Heart left ventricle (tissue), 16 donors: ENCODE measurements at regions not wholly inside any gene's neighbourhood (a gene's known extent, or its start where the extent isn't known, plus 50 kb on each side); places are given as distances from the start of the nearest gene placed in this dataset.

ENCODE experiments used
- ATAC-seq, 4 donors: fragments of 200-7000 bp; cut with Tn5 transposase; one replicate each; pipeline ENCODE4 v1.9.1; 2020 to 2022; ENCODE audit warnings: moderate library complexity in 4 of 4, mild to moderate bottlenecking in 3 of 4, moderate number of reproducible peaks in 1 of 4
- DNase-seq, 5 donors: peaks; one replicate each; pipeline ENCODE4 v3.0.0-alpha.2; 2020
- H3K27ac ChIP-seq, 12 donors: fragments of 200-600 bp; sonication (generic) in 4 of 12; one replicate each; pipeline versions ENCODE4 v1.5.0 to v1.8.0; 2016 to 2022; ENCODE audit warnings: mild to moderate bottlenecking in 2 of 12
- H3K27me3 ChIP-seq, 9 donors: fragments of 200-600 bp; sonication (generic) in 2 of 9; one replicate each; pipeline versions ENCODE4 v1.5.1 to v1.8.0; 2016 to 2022; ENCODE audit warnings: mild to moderate bottlenecking in 3 of 9
- H3K36me3 ChIP-seq, 9 donors: fragments of 200-600 bp; sonication (generic) in 2 of 9; one replicate each; pipeline versions ENCODE4 v1.5.0 to v1.8.0; 2018 to 2022; ENCODE audit warnings: mild to moderate bottlenecking in 2 of 9
- H3K4me1 ChIP-seq, 12 donors: fragments of 200-600 bp; sonication (generic) in 4 of 12; one replicate each; pipeline versions ENCODE4 v1.5.0 to v1.8.0; 2016 to 2022; ENCODE audit warnings: mild to moderate bottlenecking in 3 of 12
- H3K4me3 ChIP-seq, 12 donors: fragments of 200-600 bp; sonication (generic) in 4 of 12; one replicate each; pipeline versions ENCODE4 v1.5.0 to v1.8.0; 2017 to 2022; ENCODE audit warnings: mild to moderate bottlenecking in 9 of 12, moderate library complexity in 4 of 12
- H3K9me3 ChIP-seq, 12 donors: fragments of 200-600 bp; sonication (generic) in 4 of 12; one replicate each; pipeline versions ENCODE4 v1.5.0 to v1.8.0; 2016 to 2022; ENCODE audit warnings: mild to moderate bottlenecking in 1 of 12
- POLR2A ChIP-seq, 2 donors: fragments of 450-650 bp; IDR thresholded peaks; one replicate each; pipeline ENCODE4 v1.6.1; 2017; ENCODE audit warnings: antibody characterized with exemption in 2 of 2, mild to moderate bottlenecking in 2 of 2, moderate library complexity in 2 of 2
- WGBS, 4 donors: extraction: QIAGEN DNeasy Blood & Tissue Kit in 2 of 4; methylation state at CpG; one replicate each; pipeline versions ENCODE4 v1.1.5 to v1.1.7; 2013 to 2018; 5-methylcytosine and 5-hydroxymethylcytosine counted together
- intact Hi-C, 10 donors: fragments of 100-400 bp; cut with DNase I; formaldehyde crosslinking; loops; one replicate each; pipeline versions ENCODE4 v1.11.1 to v1.14.2; 2022
- TF ChIP-seq, protein P1 (sequence below), 12 donors: fragments of 200-600 bp; sonication (generic) in 4 of 12; IDR thresholded peaks; one replicate each; pipeline versions ENCODE4 v1.5.0 to v1.8.0; 2018 to 2022; ENCODE audit warnings: antibody characterized with exemption in 12 of 12, mild to moderate bottlenecking in 5 of 12
- donor health status: ischemic (EF 13 %, LVEDD 7.1; RV severe dilation, severe dysfunction).
- donor health status: healthy with polysubstance abuse.
- donor health status: DM: no; HTN: yes; CAD: no.
- donor health status: DM: no; HTN: no; CAD: no.
- donor health status: ischemic (EF 25% LVEDD 6.9; RV normal size, moderate dysfunction).
- donor health status: ischemic (EF 25% LVEDD 5.7; RV mildly dilated, moderate dysfunction).
- donor health status: healthy.
- donor health status: DM: yes; HTN: yes; CAD: no.
- donor health status: ischemic (EF 35%, LVEDD 5.7; RV mildly dilated, moderate dysfunction).
- donor health status: nonischemic (EF 11% LVEDD 7.7; RV severe dilation, severe dysfunction).
- donor health status: DM: yes; HTN: yes; CAD: no.
- donor health status: PGD.
- donor health status: ischemic (EF 29% LVEDD 5.4; RV normal size, mild dysfunction).
- donor health status: nonischemic (EF 23%, LVEDD 6.1; RV moderate dilation, normal function).

DNA sequence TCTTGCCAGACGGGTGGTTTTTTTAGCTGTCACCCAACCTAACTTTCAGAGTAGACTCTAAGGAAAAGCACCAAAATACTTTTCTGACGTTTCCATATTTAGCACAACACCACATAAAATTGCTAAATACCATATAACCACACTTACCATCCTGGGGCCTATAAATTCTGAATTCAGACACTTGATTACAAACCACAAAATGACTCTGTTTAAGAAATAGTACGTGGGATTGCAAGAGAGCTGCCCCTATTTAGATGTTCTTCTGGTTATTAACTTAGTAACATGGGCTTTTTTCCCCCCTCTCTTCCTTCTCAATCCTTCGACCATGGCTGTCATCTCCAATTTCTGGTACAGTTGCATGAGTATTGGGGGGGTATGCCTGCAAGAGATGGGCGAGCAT, 287.7 kb downstream of the BMP4 start:
- no peak overlapping the region for H3K4me3 ChIP-seq
- TF ChIP-seq, protein P1, sequence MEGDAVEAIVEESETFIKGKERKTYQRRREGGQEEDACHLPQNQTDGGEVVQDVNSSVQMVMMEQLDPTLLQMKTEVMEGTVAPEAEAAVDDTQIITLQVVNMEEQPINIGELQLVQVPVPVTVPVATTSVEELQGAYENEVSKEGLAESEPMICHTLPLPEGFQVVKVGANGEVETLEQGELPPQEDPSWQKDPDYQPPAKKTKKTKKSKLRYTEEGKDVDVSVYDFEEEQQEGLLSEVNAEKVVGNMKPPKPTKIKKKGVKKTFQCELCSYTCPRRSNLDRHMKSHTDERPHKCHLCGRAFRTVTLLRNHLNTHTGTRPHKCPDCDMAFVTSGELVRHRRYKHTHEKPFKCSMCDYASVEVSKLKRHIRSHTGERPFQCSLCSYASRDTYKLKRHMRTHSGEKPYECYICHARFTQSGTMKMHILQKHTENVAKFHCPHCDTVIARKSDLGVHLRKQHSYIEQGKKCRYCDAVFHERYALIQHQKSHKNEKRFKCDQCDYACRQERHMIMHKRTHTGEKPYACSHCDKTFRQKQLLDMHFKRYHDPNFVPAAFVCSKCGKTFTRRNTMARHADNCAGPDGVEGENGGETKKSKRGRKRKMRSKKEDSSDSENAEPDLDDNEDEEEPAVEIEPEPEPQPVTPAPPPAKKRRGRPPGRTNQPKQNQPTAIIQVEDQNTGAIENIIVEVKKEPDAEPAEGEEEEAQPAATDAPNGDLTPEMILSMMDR (IDR thresholded peaks at IDR 0.05) = no peak
- TF ChIP-seq POLR2A (IDR thresholded peaks at IDR 0.05) = no peak
- ATAC-seq (no peak), DNase-seq (no peak)
- H3K27me3 ChIP-seq = no peaks in the 10 kb centered on the region
- WGBS, 4 donors = 65 to 77% (median 72%) methylated on average over 5 of the region's 5 CpGs
- H3K27ac ChIP-seq = no peak overlapping the region
- H3K9me3 ChIP-seq = no peaks in the 10 kb centered on the region
- H3K36me3 ChIP-seq = no peaks in the 10 kb centered on the region
- intact Hi-C loops = no loop called here
- peaks cover 0 to 2% (median 0%) of the 10 kb centered on the region in 12 donors for H3K4me1 ChIP-seq

DNA sequence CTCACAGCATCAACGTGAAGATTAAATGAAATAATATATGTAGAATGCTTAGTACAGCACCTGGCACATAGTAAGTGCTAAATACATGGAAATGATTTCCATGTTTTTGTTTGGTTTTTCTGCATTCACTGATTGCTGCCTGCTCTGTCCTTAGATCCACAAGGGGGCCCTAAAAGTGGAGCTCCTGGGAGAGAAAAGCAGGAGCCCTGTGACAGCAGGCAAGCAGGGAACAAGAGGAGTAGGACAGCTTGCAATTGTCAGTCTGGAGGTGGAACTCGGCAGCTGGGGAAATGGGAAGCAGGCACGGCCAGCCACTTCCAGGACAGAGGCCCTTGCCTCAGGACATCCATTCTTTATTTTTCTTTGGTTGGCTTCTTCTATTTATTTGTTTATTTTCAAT, 292.9 kb downstream of the BMP4 start:
- Histone ChIP-seq H3K27ac (no peak overlapping the region), H3K9me3 (peaks cover 0 to 9% (median 0%) of the 10 kb centered on the region in 12 donors), H3K27me3 (no peaks in the 10 kb centered on the region), H3K4me3 (no peak overlapping the region), H3K4me1 (peaks cover 0 to 8% (median 0%) of the 10 kb centered on the region in 12 donors), H3K36me3 (no peaks in the 10 kb centered on the region)
- TF ChIP-seq POLR2A (IDR thresholded peaks at IDR 0.05) = no peak
- TF ChIP-seq, protein P1 (IDR thresholded peaks at IDR 0.05) = peak in 10 of 12 donors; percentile 12 to 46 (median 36)
- peak in 2 of 4 donors; percentile 49 to 69 for ATAC-seq
- intact Hi-C loops = no loop called here
- 42 to 54% (median 52%) methylated on average over 3 of the region's 3 CpGs for WGBS, 4 donors
- peak in 3 of 5 donors; percentile 19 to 40 (median 37) for DNase-seq

DNA sequence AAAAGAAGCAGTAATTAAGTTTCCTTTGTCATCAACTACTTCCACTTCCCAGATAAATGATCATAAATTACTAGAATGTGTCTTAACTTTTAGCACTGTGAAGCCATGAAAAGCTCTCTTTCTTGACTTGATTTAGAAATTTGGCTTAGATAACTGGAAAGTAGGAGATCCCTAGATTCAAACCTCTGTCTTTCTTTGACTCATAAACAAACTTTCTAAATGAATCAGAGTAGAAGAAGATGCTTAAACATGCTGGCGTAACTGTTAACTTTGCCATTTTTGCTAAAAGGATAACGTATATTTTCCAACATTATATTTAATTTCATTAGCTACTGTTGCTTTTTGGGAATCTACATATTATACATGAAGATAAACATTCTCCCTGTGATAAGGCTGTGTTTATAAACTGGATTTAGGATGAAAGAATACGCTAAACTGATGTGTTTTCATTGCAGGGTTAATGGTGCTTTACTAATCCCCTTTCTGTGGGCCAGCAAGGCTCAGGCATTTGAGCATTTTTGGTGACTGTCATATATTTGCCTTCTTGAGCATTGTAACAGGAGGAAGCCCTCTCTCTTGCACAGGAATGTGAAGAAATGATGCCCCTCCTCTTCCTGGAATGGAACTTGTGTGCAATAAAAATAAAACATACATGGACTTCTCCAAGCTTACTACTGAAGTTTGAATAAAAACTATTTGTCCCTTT, 301.4 kb downstream of the BMP4 start:
- WGBS, 4 donors = 83 to 94% (median 93%) methylated on average over 3 of the region's 3 CpGs

GRCh38 chr14:53652068-53652467, 304.6 kb downstream of the BMP4 start:
- intact Hi-C loops = no loop called here
- Histone ChIP-seq H3K27ac (no peak overlapping the region), H3K4me1 (no peaks in the 10 kb centered on the region), H3K27me3 (no peaks in the 10 kb centered on the region), H3K36me3 (no peaks in the 10 kb centered on the region), H3K4me3 (no peak overlapping the region), H3K9me3 (peaks cover 0 to 5% (median 0%) of the 10 kb centered on the region in 12 donors)
- no peak for TF ChIP-seq POLR2A (IDR thresholded peaks at IDR 0.05)
- TF ChIP-seq, protein P1 (IDR thresholded peaks at IDR 0.05) = no peak
- ATAC-seq (no peak), DNase-seq (no peak)
- 73 to 88% (median 86%) methylated on average over 1 of the region's 1 CpG for WGBS, 4 donors

More for the DNA sequence above, 301.4 kb downstream of the BMP4 start:
- DNase-seq = no peak
- Histone ChIP-seq H3K9me3 (no peaks in the 10 kb centered on the region), H3K27me3 (no peaks in the 10 kb centered on the region), H3K27ac (no peak overlapping the region), H3K4me3 (no peak overlapping the region), H3K36me3 (no peaks in the 10 kb centered on the region), H3K4me1 (peaks cover 0 to 13% (median 0%) of the 10 kb centered on the region in 12 donors)
- no peak for ATAC-seq
- TF ChIP-seq, protein P1 (IDR thresholded peaks at IDR 0.05) = no peak
- no peak for TF ChIP-seq POLR2A (IDR thresholded peaks at IDR 0.05)
- intact Hi-C loops = no loop called here
